D721Med (cell line): ENCODE measurements at regions not wholly inside any gene's neighbourhood (a gene's known extent, or its start where the extent isn't known, plus 50 kb on each side); places are given as distances from the start of the nearest gene placed in this dataset.

ENCODE experiments used
- DNase-seq: peaks from one replicate; pipeline ENCODE4 v3.0.0; 2011; ENCODE audit warnings: low spot score; ENCODE audit not compliant: insufficient read length
- FAIRE-seq: peaks from 2 replicates; lab custom pipeline; 2011; peaks lifted over from hg19 to GRCh38; lab: Jason Lieb, UNC
- CTCF ChIP-seq: IDR thresholded peaks from 2 replicates; pipeline ENCODE4 v1.5.1; 2012; ENCODE audit warnings: mild to moderate bottlenecking, control low read depth; ENCODE audit not compliant: insufficient read depth; ENCODE audit errors: missing control alignments

DNA sequence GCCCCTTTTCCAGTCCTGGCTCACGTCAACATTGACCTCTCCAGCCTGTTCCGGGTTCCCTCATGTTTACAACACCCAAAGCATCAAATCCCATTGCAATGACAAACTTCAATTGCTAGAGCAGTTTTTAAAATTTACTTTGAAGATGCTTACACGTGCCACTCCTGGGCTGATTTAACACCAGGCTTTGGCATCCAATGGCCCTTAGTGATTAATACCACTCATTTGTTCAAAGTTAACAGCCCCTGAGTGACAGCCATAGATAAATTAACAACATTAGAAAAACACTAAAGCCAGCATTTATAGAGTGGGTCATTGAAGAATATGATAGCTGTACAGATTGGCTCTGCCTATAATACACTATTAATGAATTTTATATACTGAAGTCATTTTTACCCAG is 135.1 kb downstream of the PMP22 start:
- no peak for DNase-seq
- TF ChIP-seq CTCF: no peak
- no peak for FAIRE-seq

DNA sequence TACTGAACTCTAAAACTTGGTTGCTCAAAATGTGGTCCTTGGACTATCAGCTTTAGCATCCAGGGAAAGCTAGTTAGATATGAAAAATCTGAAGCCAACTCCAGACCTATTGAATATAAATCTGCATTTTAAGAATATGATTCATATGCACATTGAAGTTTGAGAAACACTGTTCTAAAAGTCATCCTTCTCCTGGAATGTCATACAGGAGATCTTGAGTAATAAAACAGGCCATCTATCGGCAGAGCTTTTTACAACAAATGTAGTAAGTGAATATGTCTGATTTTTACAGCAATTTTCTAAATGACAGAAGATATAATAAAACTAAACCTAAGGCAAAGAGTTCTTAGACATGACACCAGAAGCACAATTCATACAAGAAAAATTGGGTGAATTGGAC is 140.4 kb downstream of the PMP22 start:
- FAIRE-seq: no peak
- no peak for DNase-seq
- TF ChIP-seq CTCF: no peak

- no peak for FAIRE-seq
- no peak for TF ChIP-seq CTCF
- no peak for DNase-seq
Measured at GRCh38 chr17:15124264-15124595, 140.9 kb downstream of the PMP22 start.

DNA sequence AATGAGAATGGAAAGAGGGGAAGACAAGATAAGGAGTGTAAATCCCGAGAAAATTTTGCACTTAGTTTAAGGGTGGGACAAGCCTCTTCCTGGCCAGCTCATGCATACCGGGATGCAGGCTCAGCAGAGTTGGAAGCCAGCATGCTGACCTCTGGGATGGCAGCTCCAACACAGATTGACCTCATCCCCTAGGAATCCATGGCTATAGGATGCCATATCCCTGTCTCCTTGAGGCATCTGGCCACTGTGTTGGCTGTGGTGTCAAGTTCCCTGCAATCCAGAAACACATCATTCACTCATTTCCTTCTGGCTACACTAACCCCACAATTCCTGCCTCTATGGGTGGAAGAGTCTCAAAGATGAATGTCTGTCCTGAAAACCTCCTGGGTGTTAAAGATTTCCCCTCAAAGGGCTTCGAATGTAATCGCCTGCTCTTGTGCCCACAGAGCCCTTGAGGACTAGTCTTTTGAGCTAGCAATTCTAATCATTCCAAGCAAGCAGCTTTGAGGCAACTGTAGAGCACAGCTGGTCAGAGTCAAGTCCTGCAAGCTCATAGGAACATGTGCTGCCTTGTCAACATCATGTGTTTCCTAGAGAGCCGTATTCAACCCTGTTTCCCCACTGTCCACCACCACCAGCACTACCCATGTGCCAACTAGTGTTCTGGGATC is 141.4 kb downstream of the PMP22 start:
- TF ChIP-seq CTCF: no peak
- FAIRE-seq (no peak), DNase-seq (no peak)

DNA sequence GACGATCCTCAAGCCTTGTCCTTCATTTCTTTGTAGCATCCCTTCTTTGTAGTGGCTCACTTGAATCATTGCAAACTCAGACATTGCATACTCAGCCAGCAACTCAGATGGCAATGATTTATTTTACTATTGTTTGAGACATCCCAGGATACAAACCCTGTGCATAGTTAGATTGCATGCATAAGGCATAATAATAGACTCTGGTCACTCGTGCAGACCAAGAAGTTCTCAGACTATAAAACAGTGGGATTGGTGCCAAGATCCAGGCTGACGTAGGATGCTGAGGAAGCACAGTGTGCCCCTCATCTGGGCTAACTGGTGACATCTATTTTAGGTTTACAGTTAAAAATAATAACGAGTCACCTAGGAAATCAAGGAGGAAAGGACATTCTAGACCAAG is 142.3 kb downstream of the PMP22 start:
- TF ChIP-seq CTCF: no peak
- no peak for DNase-seq
- no peak for FAIRE-seq

- DNase-seq: no peak
- no peak for FAIRE-seq
- no peak for TF ChIP-seq CTCF
Measured at GRCh38 chr17:15121426-15121825, 143.7 kb downstream of the PMP22 start.

DNA sequence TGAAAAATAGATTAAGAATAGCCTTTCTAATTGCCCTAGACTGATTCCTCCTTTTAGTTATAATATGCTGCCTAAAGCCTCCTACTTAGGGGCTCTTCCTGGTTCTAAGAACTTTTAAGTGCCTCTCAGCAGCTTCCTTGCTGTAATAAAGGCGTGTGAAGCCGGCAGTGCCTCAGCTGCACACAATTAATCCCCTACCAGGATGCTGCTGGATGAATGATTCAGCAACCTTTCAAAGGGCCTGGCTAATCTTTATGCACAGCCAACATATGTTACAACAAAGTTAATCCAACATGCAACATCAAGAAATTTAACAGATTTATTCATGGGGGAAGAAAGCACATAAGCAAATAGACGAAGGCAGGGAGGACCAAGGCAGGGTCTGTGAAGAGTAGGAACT is 145.2 kb downstream of the PMP22 start:
- TF ChIP-seq CTCF: no peak
- no peak for FAIRE-seq
- DNase-seq: no peak
